ENCODE measurements at regions not wholly inside any gene's neighbourhood (a gene's known extent, or its start where the extent isn't known, plus 50 kb on each side); places are given as distances from the start of the nearest gene placed in this dataset.

- no peak overlapping the region for H3K4me2 ChIP-seq
- ChIA-PET CTCF (no interaction called here), POLR2A (no interaction called here)
- H3K4me3 ChIP-seq, result no peak overlapping the region
- no peak for FAIRE-seq
- no peak for DNase-seq (ENCODE audit: low read depth in 1 of 2, low spot score in 1 of 2)
- H3K4me1 ChIP-seq, result no peaks in the 10 kb centered on the region
- no peak overlapping the region for H3K27ac ChIP-seq
- no peak for TF ChIP-seq NFE2L2 (conservative IDR thresholded peaks at IDR 0.05; ENCODE audit: low read length)
- no peak for TF ChIP-seq MAX (IDR thresholded peaks at IDR 0.05)
- TF ChIP-seq ZFP36 (IDR thresholded peaks at IDR 0.05; ENCODE audit: borderline replicate concordance, partially characterized antibody), result no peak
- TF ChIP-seq HOXB13 (CRISPR knock-in tag; IDR thresholded peaks at IDR 0.05; ENCODE audit: low read depth), result no peak
- no peak for TF ChIP-seq USF2 (IDR thresholded peaks at IDR 0.05)
- no peak for TF ChIP-seq TP53 (CRISPR knock-in tag; IDR thresholded peaks at IDR 0.05)
- no peak for TF ChIP-seq JUNB (IDR thresholded peaks at IDR 0.05)
- no peak for TF ChIP-seq CBX8 (IDR thresholded peaks at IDR 0.05)
- TF ChIP-seq GATA3 (IDR thresholded peaks at IDR 0.05; ENCODE audit: borderline replicate concordance), result no peak
- no peak for TF ChIP-seq HOXB5 (CRISPR knock-in tag; IDR thresholded peaks at IDR 0.05)
- no peaks in the 10 kb centered on the region for H3K9me3 ChIP-seq
- no peak for ATAC-seq
Measured at GRCh38 chr18:72470391-72470790, 73.8 kb downstream of the CBLN2 start.

GRCh38 chr18:72468021-72468710, 76.0 kb downstream of the CBLN2 start:
- H3K4me2 ChIP-seq, result no peak overlapping the region
- 32% methylated on average over 4 of the region's 4 CpGs for WGBS (ENCODE audit: missing lambda C conversion rate)
- ChIA-PET CTCF (no interaction called here), POLR2A (no interaction called here)
- FAIRE-seq, result no peak
- H3K27ac ChIP-seq, result no peak overlapping the region
- no peak for ATAC-seq
- no peaks in the 10 kb centered on the region for H3K9me3 ChIP-seq
- H3K4me3 ChIP-seq, result no peak overlapping the region
- H3K4me1 ChIP-seq, result no peaks in the 10 kb centered on the region
- no peak for DNase-seq (ENCODE audit: low read depth in 1 of 2, low spot score in 1 of 2)
- TF ChIP-seq CEBPB (IDR thresholded peaks at IDR 0.05) (no peak), HOXA7 (CRISPR knock-in tag; IDR thresholded peaks at IDR 0.05) (no peak), PBX3 (IDR thresholded peaks at IDR 0.05) (no peak), GATA3 (IDR thresholded peaks at IDR 0.05; ENCODE audit: borderline replicate concordance) (no peak), BCL3 (IDR thresholded peaks at IDR 0.05) (no peak), EP300 (IDR thresholded peaks at IDR 0.05) (no peak), CHD2 (IDR thresholded peaks at IDR 0.05; ENCODE audit: low read length, partially characterized antibody) (no peak), USF2 (IDR thresholded peaks at IDR 0.05) (no peak), EHF (CRISPR knock-in tag; IDR thresholded peaks at IDR 0.05) (no peak), RCOR1 (IDR thresholded peaks at IDR 0.05; ENCODE audit: low read depth, low read length) (no peak), RAD21 (conservative IDR thresholded peaks at IDR 0.05 in 1 of 2, IDR thresholded peaks at IDR 0.05 in 1 of 2) (no peak), HOXB5 (CRISPR knock-in tag; IDR thresholded peaks at IDR 0.05) (no peak), FOSL2 (IDR thresholded peaks at IDR 0.05) (no peak), FOSL2 (CRISPR knock-in tag; IDR thresholded peaks at IDR 0.05) (no peak), FOXS1 (CRISPR knock-in tag; IDR thresholded peaks at IDR 0.05) (no peak), EHMT2 (IDR thresholded peaks at IDR 0.05; ENCODE audit: low read depth) (no peak)
